Kidney epithelial cell (primary cell): ENCODE measurements at regions not wholly inside any gene's neighbourhood (a gene's known extent, or its start where the extent isn't known, plus 50 kb on each side); places are given as distances from the start of the nearest gene placed in this dataset.

Experiments used
- DNase-seq: peaks from one replicate; pipeline ENCODE4 v3.0.0-alpha.2; 2010; ENCODE audit warnings: low read depth
- H3K27me3 ChIP-seq: 2 replicates; pipeline ENCODE4 v1.6.0; 2011; ENCODE audit warnings: low read length; ENCODE audit not compliant: control insufficient read depth, insufficient read depth
- H3K36me3 ChIP-seq: 2 replicates; pipeline ENCODE4 v1.5.1; 2011; ENCODE audit warnings: low read length; ENCODE audit not compliant: control insufficient read depth, insufficient read depth
- H3K4me3 ChIP-seq: 2 replicates; pipeline ENCODE4 v1.5.1; 2011; ENCODE audit warnings: low read depth, mild to moderate bottlenecking, control low read depth, low read length
- CTCF ChIP-seq: IDR thresholded peaks from 2 replicates; pipeline ENCODE4 v1.5.1; 2011; ENCODE audit warnings: mild to moderate bottlenecking, moderate library complexity, low read length, control low read depth, inconsistent platforms; ENCODE audit not compliant: insufficient read depth, poor library complexity, severe bottlenecking

GRCh38 chr20:20806121-20807095 lies 94.0 kb upstream of the RALGAPA2 start:
- H3K36me3 ChIP-seq = no peaks in the 10 kb centered on the region
- H3K4me3 ChIP-seq = no peak overlapping the region
- DNase-seq = no peak
- no peaks in the 10 kb centered on the region for H3K27me3 ChIP-seq
- no peak for TF ChIP-seq CTCF

DNA sequence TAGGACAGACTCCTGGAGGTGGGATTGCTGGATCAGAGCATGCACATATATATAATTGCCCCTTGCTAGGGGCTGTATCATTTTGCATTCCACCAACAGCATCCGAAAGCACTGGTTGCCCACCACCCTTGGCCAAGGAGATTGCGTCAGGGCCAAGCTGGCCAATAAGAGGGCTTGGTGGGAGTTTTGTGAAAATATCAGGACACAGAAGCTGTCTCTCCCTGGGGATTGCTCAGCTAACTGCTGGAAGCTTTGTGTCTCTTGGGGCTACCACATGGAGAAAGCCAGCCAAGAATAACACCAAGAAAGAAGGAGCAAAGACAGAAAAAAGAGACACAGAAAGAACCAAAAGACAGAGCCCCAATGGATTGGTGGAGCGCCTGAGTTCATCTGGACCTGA lies 90.6 kb upstream of the RALGAPA2 start:
- no peaks in the 10 kb centered on the region for H3K27me3 ChIP-seq
- no peak overlapping the region for H3K4me3 ChIP-seq
- TF ChIP-seq CTCF = no peak
- DNase-seq = no peak
- H3K36me3 ChIP-seq = no peaks in the 10 kb centered on the region

GRCh38 chr20:20802328-20802727 lies 89.9 kb upstream of the RALGAPA2 start:
- Histone ChIP-seq H3K27me3 (no peaks in the 10 kb centered on the region), H3K36me3 (no peaks in the 10 kb centered on the region), H3K4me3 (no peak overlapping the region)
- no peak for DNase-seq
- no peak for TF ChIP-seq CTCF

DNA sequence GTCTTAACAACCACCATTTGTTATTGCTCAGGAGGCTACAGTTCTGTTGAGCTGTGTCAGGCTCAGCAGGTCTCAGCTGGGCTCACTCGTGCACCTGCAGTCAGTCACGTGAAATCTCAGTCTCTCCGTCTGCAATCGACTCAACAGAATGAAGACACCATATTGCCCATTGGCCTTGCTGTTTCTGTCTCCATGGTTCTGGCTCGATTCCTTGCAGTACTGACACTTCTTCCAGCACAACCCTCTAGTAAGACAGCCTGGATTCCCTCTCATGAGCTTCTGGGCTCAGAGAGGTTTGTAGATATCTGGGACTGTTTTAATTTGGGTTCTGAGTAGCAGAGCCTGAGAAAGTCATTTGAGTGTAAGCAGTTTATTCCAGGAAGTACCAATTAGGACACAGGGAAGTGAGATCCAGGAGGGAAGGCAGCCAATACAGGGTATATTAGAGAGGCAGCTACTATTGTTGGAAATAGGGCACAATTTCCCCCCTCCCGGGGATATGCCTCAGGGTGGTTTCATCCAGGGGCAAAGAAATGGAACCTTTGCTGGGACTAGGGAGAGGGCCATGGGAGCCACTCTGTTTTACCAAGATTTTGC lies 87.4 kb upstream of the RALGAPA2 start:
- TF ChIP-seq CTCF = no peak
- no peak for DNase-seq
- Histone ChIP-seq H3K36me3 (no peaks in the 10 kb centered on the region), H3K27me3 (no peaks in the 10 kb centered on the region), H3K4me3 (no peak overlapping the region)

GRCh38 chr20:20797521-20798310 lies 85.3 kb upstream of the RALGAPA2 start:
- no peaks in the 10 kb centered on the region for H3K36me3 ChIP-seq
- H3K4me3 ChIP-seq = no peak overlapping the region
- DNase-seq = no peak
- TF ChIP-seq CTCF = no peak
- H3K27me3 ChIP-seq = no peaks in the 10 kb centered on the region
